ENCODE measurements at regions not wholly inside any gene's neighbourhood (a gene's known extent, or its start where the extent isn't known, plus 50 kb on each side); places are given as distances from the start of the nearest gene placed in this dataset.
A peak's percentile ranks its signal among the peaks of the same experiment; 100 is the strongest.

DNA sequence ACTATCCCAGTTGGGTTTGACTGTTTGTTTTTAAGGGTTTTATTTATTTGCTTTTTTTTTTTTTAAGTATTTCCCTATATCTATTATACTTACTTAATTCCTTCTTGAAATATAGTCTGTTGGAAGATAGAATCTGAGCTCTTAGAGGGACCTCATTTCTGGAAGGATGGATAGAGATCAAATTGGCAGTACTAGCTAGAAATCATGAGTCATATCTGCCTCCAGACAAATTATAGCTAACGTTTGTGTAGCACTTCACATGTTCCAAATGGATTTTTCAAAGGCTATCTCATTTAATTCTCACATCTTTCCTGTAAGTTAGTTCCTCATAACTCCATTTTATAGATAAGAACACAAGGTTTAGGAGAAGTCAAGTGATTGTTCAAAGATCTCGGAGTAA lies 384.7 kb downstream of the ZIC1 start:
- Histone ChIP-seq H2AFZ (ENCODE audit: low read depth, low read length) (no peak overlapping the region), H3K27ac (ENCODE audit: low read depth, low read length) (no peak overlapping the region), H3K27me3 (ENCODE audit: insufficient read depth, low read length) (no peaks in the 10 kb centered on the region), H4K20me1 (ENCODE audit: insufficient read depth, low read length) (no peaks in the 10 kb centered on the region), H3K9ac (ENCODE audit: low read length) (no peak overlapping the region), H3K4me1 (ENCODE audit: insufficient read depth, low read length) (no peaks in the 10 kb centered on the region), H3K4me3 (ENCODE audit: insufficient read depth, low read depth, low read length) (no peak overlapping the region), H3K4me2 (ENCODE audit: low read length) (no peak overlapping the region), H3K79me2 (ENCODE audit: insufficient read depth, low read length) (no peaks in the 10 kb centered on the region), H3K36me3 (ENCODE audit: insufficient read depth, low read length) (no peaks in the 10 kb centered on the region), H3K9me3 (ENCODE audit: insufficient read depth, low read depth, low read length) (no peaks in the 10 kb centered on the region)
- no peak for TF ChIP-seq EZH2 (IDR thresholded peaks at IDR 0.05; ENCODE audit: insufficient read depth, low read length)
- TF ChIP-seq, protein P1, sequence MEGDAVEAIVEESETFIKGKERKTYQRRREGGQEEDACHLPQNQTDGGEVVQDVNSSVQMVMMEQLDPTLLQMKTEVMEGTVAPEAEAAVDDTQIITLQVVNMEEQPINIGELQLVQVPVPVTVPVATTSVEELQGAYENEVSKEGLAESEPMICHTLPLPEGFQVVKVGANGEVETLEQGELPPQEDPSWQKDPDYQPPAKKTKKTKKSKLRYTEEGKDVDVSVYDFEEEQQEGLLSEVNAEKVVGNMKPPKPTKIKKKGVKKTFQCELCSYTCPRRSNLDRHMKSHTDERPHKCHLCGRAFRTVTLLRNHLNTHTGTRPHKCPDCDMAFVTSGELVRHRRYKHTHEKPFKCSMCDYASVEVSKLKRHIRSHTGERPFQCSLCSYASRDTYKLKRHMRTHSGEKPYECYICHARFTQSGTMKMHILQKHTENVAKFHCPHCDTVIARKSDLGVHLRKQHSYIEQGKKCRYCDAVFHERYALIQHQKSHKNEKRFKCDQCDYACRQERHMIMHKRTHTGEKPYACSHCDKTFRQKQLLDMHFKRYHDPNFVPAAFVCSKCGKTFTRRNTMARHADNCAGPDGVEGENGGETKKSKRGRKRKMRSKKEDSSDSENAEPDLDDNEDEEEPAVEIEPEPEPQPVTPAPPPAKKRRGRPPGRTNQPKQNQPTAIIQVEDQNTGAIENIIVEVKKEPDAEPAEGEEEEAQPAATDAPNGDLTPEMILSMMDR (IDR thresholded peaks at IDR 0.05; ENCODE audit: insufficient read depth, low read depth, low read length) = no peak
- H3K4me1 Mint-ChIP-seq (ENCODE audit: low read depth, unreplicated experiment) = no peaks in the 10 kb centered on the region
- no peaks in the 10 kb centered on the region for H3K9me3 Mint-ChIP-seq (ENCODE audit: unreplicated experiment)
- no peaks in the 10 kb centered on the region for H3K36me3 Mint-ChIP-seq (ENCODE audit: low read depth, unreplicated experiment)
- FAIRE-seq = peak; percentile 49
- DNase-seq (ENCODE audit: low read depth) = peak; percentile 32
- no peaks in the 10 kb centered on the region for H3K27me3 Mint-ChIP-seq (ENCODE audit: low read depth, unreplicated experiment)
- no peak overlapping the region for H3K27ac Mint-ChIP-seq (ENCODE audit: unreplicated experiment)
- H3K4me3 Mint-ChIP-seq (ENCODE audit: unreplicated experiment) = no peak overlapping the region

DNA sequence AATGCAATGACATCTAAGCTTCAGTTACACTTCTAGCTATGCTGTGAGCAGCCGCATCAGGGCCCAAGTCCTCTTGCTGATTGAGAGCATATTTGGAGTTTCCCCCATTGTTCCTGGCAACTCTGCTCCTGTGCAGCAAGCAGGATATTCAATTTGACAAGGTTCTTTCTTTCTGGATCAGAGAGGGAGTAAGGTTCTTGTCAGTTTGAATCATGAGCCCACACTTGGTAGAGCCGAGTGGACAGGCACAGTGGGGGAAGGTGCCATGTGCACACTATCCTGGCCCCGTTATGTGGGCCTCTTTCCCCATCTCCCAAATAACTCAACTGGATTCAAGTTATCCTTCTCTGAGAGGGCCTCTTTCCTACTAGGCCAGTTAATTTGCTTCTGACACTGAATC lies 385.4 kb downstream of the ZIC1 start:
- Mint-ChIP-seq H3K9me3 (ENCODE audit: unreplicated experiment) (no peaks in the 10 kb centered on the region), H3K27ac (ENCODE audit: unreplicated experiment) (no peak overlapping the region), H3K27me3 (ENCODE audit: low read depth, unreplicated experiment) (no peaks in the 10 kb centered on the region), H3K4me1 (ENCODE audit: low read depth, unreplicated experiment) (no peaks in the 10 kb centered on the region), H3K36me3 (ENCODE audit: low read depth, unreplicated experiment) (no peaks in the 10 kb centered on the region), H3K4me3 (ENCODE audit: unreplicated experiment) (no peak overlapping the region)
- Histone ChIP-seq H2AFZ (ENCODE audit: low read depth, low read length) (no peak overlapping the region), H3K4me3 (ENCODE audit: insufficient read depth, low read depth, low read length) (no peak overlapping the region), H3K4me1 (ENCODE audit: insufficient read depth, low read length) (no peaks in the 10 kb centered on the region), H4K20me1 (ENCODE audit: insufficient read depth, low read length) (no peaks in the 10 kb centered on the region), H3K9me3 (ENCODE audit: insufficient read depth, low read depth, low read length) (no peaks in the 10 kb centered on the region), H3K79me2 (ENCODE audit: insufficient read depth, low read length) (no peaks in the 10 kb centered on the region), H3K27ac (ENCODE audit: low read depth, low read length) (no peak overlapping the region), H3K27me3 (ENCODE audit: insufficient read depth, low read length) (no peaks in the 10 kb centered on the region), H3K4me2 (ENCODE audit: low read length) (no peak overlapping the region), H3K9ac (ENCODE audit: low read length) (no peak overlapping the region), H3K36me3 (ENCODE audit: insufficient read depth, low read length) (no peaks in the 10 kb centered on the region)
- DNase-seq (ENCODE audit: low read depth) (no peak), FAIRE-seq (no peak)
- no peak for TF ChIP-seq EZH2 (IDR thresholded peaks at IDR 0.05; ENCODE audit: insufficient read depth, low read length)
- TF ChIP-seq, protein P1 (IDR thresholded peaks at IDR 0.05; ENCODE audit: insufficient read depth, low read depth, low read length) = no peak

DNA sequence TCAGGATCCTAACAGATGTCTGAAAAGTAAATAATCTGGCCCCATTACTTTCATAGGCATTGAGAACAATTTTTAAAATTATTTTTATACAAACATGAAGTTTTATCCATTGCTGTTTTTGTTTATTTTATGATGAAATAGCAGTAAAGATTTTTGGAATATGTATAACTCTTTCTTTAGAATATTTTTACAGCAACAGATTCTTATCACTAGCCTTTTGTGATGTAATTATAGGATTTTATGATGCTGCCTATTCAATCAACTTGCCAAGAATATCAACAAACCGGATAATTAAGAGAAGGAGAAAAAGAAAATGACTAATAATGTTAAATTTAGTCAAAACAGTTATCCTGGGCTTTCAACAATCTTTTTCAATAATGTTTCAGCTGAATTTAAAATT lies 386.3 kb downstream of the ZIC1 start:
- H3K4me3 Mint-ChIP-seq (ENCODE audit: unreplicated experiment) = no peak overlapping the region
- no peaks in the 10 kb centered on the region for H4K20me1 ChIP-seq (ENCODE audit: insufficient read depth, low read length)
- no peak overlapping the region for H3K9ac ChIP-seq (ENCODE audit: low read length)
- no peak overlapping the region for H3K4me2 ChIP-seq (ENCODE audit: low read length)
- no peaks in the 10 kb centered on the region for H3K36me3 Mint-ChIP-seq (ENCODE audit: low read depth, unreplicated experiment)
- H3K4me3 ChIP-seq (ENCODE audit: insufficient read depth, low read depth, low read length) = no peak overlapping the region
- no peak overlapping the region for H3K27ac Mint-ChIP-seq (ENCODE audit: unreplicated experiment)
- no peak overlapping the region for H3K27ac ChIP-seq (ENCODE audit: low read depth, low read length)
- H3K79me2 ChIP-seq (ENCODE audit: insufficient read depth, low read length) = no peaks in the 10 kb centered on the region
- H3K36me3 ChIP-seq (ENCODE audit: insufficient read depth, low read length) = no peaks in the 10 kb centered on the region
- no peaks in the 10 kb centered on the region for H3K27me3 Mint-ChIP-seq (ENCODE audit: low read depth, unreplicated experiment)
- no peaks in the 10 kb centered on the region for H3K27me3 ChIP-seq (ENCODE audit: insufficient read depth, low read length)
- TF ChIP-seq, protein P1 (IDR thresholded peaks at IDR 0.05; ENCODE audit: insufficient read depth, low read depth, low read length) = no peak
- TF ChIP-seq EZH2 (IDR thresholded peaks at IDR 0.05; ENCODE audit: insufficient read depth, low read length) = no peak
- no peaks in the 10 kb centered on the region for H3K9me3 ChIP-seq (ENCODE audit: insufficient read depth, low read depth, low read length)
- FAIRE-seq (no peak), DNase-seq (ENCODE audit: low read depth) (no peak)
- no peak overlapping the region for H2AFZ ChIP-seq (ENCODE audit: low read depth, low read length)
- no peaks in the 10 kb centered on the region for H3K9me3 Mint-ChIP-seq (ENCODE audit: unreplicated experiment)
- no peaks in the 10 kb centered on the region for H3K4me1 Mint-ChIP-seq (ENCODE audit: low read depth, unreplicated experiment)
- no peaks in the 10 kb centered on the region for H3K4me1 ChIP-seq (ENCODE audit: insufficient read depth, low read length)
